OCI-LY3 (cell line): ENCODE measurements at regions not wholly inside any gene's neighbourhood (a gene's known extent, or its start where the extent isn't known, plus 50 kb on each side); places are given as distances from the start of the nearest gene placed in this dataset.

Source experiments
- EZH2phosphoT487 ChIP-seq: fragments of 200-600 bp; shearing (Covaris generic); IDR thresholded peaks from 2 replicates; pipeline ENCODE4 v1.6.1; 2018; ENCODE audit warnings: antibody characterized with exemption, mixed run types, low read depth
- TF ChIP-seq, protein P1 (sequence below): fragments of 200-600, 300-600 bp; sonication (generic); IDR thresholded peaks from 2 replicates; pipeline ENCODE4 v1.5.1; 2014; ENCODE audit warnings: antibody characterized with exemption, low read length, low read depth

DNA sequence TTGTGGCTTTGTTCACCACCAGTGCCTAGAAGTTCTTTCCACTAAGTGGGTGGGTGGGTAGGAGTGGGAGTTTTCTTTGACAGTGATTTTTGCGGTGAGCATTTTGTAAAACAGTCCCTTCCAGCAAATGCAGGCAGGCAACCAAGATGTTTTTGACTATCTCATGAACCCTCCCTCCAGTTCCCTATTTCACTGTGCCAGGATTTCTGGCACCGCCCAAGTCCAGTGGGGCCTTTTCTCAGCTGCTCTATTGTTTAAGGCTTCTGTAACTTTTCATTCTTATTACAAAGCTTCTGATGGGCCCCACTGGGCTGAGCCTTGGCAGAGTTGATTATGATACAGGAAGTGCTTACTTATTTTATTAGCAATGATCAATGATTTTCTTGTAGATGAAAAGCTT lies 236.0 kb downstream of the EDEM1 start:
- TF ChIP-seq, protein P1, sequence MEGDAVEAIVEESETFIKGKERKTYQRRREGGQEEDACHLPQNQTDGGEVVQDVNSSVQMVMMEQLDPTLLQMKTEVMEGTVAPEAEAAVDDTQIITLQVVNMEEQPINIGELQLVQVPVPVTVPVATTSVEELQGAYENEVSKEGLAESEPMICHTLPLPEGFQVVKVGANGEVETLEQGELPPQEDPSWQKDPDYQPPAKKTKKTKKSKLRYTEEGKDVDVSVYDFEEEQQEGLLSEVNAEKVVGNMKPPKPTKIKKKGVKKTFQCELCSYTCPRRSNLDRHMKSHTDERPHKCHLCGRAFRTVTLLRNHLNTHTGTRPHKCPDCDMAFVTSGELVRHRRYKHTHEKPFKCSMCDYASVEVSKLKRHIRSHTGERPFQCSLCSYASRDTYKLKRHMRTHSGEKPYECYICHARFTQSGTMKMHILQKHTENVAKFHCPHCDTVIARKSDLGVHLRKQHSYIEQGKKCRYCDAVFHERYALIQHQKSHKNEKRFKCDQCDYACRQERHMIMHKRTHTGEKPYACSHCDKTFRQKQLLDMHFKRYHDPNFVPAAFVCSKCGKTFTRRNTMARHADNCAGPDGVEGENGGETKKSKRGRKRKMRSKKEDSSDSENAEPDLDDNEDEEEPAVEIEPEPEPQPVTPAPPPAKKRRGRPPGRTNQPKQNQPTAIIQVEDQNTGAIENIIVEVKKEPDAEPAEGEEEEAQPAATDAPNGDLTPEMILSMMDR: no peak
- TF ChIP-seq EZH2phosphoT487: no peak
